Activated T-cell treated with anti-CD3 and anti-CD28 coated beads, Interleukin-2, amount 50 U/mL, for 48 hours (primary cell): ENCODE measurements at regions not wholly inside any gene's neighbourhood (a gene's known extent, or its start where the extent isn't known, plus 50 kb on each side); places are given as distances from the start of the nearest gene placed in this dataset.

Experiments used
- DNase-seq, 2 experiments: peaks; one replicate each; pipeline ENCODE4 v3.0.0-alpha.2; 2020

GRCh38 chr5:168228668-168229067, 62.8 kb upstream of the WWC1 start:
- no peak for DNase-seq

- no peak for DNase-seq
Measured at GRCh38 chr5:168234133-168234532, 57.3 kb upstream of the WWC1 start.

GRCh38 chr5:168238463-168238862, 53.0 kb upstream of the WWC1 start:
- DNase-seq, result no peak

- no peak for DNase-seq
Measured at GRCh38 chr5:168239325-168239724, 52.1 kb upstream of the WWC1 start.
